ENCODE measurements at regions not wholly inside any gene's neighbourhood (a gene's known extent, or its start where the extent isn't known, plus 50 kb on each side); places are given as distances from the start of the nearest gene placed in this dataset.

- intact Hi-C loops (cut with micrococcal nuclease; ENCODE audit: unreplicated experiment), result no loop called here
These were observed 99.3 kb upstream of the PCDH18 start for GRCh38 chr4:137631605-137632004.

GRCh38 chr4:137630252-137630651, 98.0 kb upstream of the PCDH18 start:
- Histone ChIP-seq H3K79me2 (ENCODE audit: control insufficient read depth, insufficient read depth, low read length) (no peaks in the 10 kb centered on the region), H3K27me3 (replicated peaks in 1 of 2; ENCODE audit: control insufficient read depth in 2 of 2, insufficient read depth in 2 of 2, low read length in 1 of 2) (no peaks in the 10 kb centered on the region), H2AFZ (ENCODE audit: control insufficient read depth, low read depth, low read length) (no peak overlapping the region), H4K20me1 (ENCODE audit: control insufficient read depth, insufficient read depth) (no peaks in the 10 kb centered on the region), H3K27ac (ENCODE audit: control insufficient read depth, insufficient read depth) (no peak overlapping the region), H3K9me3 (replicated peaks; ENCODE audit: control insufficient read depth, insufficient read depth, low read length) (no peaks in the 10 kb centered on the region), H3K36me3 (ENCODE audit: control insufficient read depth in 2 of 2, insufficient read depth in 2 of 2, low read length in 1 of 2) (no peaks in the 10 kb centered on the region), H3K4me2 (ENCODE audit: control insufficient read depth, insufficient read depth) (no peak overlapping the region), H3K4me1 (ENCODE audit: control insufficient read depth, insufficient read depth, low read length) (no peaks in the 10 kb centered on the region), H3K9ac (ENCODE audit: control insufficient read depth, insufficient read depth, low read length) (no peak overlapping the region), H3K4me3 (no peak overlapping the region)
- SMC1A ChIA-PET (ENCODE audit: uncharacterized antibody, unreplicated experiment), result interaction anchor here (1.5 kb wide), 1 partner anchor 106 kb away, joined by 3 read pairs; no protein-coding TSS in a partner anchor
- intact Hi-C loops (cut with micrococcal nuclease; ENCODE audit: unreplicated experiment), result no loop called here
- in situ Hi-C loops (cut with MboI), result no loop called here
- no peak for DNase-seq (ENCODE audit: low read depth, low spot score)
- RAD21 ChIA-PET (ENCODE audit: unreplicated experiment), result no interaction called here
- WGBS (ENCODE audit: insufficient coverage, insufficient replicate concordance, low lambda C conversion rate, missing lambda C conversion rate), result 38% methylated on average over 2 of the region's 2 CpGs
- CTCF ChIA-PET, result no interaction called here
- ATAC-seq, result no peak
- POLR2A ChIA-PET, result no interaction called here
- FAIRE-seq, result no peak
- BruUV-seq (replicated peaks), result no TSS peak
- TF ChIP-seq ESRRA (IDR thresholded peaks at IDR 0.05; ENCODE audit: low read length), result no peak
- no peak for TF ChIP-seq CBX3 (IDR thresholded peaks at IDR 0.05; ENCODE audit: borderline replicate concordance, low read depth)
- TF ChIP-seq CREM (IDR thresholded peaks at IDR 0.05; ENCODE audit: low read depth), result no peak
- no peak for TF ChIP-seq KDM1A (IDR thresholded peaks at IDR 0.05; ENCODE audit: borderline replicate concordance)
- TF ChIP-seq SPI1 (IDR thresholded peaks at IDR 0.05; ENCODE audit: borderline replicate concordance, insufficient read depth, low read depth, low read length), result no peak
- TF ChIP-seq POLR2A (IDR thresholded peaks at IDR 0.05; ENCODE audit: low read depth, low read length), result no peak
- TF ChIP-seq ZNF592 (IDR thresholded peaks at IDR 0.05), result no peak
- no peak for TF ChIP-seq YY1 (IDR thresholded peaks at IDR 0.05; ENCODE audit: low read depth, low read length)
- TF ChIP-seq SMAD1 (IDR thresholded peaks at IDR 0.05; ENCODE audit: low read depth, partially characterized antibody), result no peak
- TF ChIP-seq ATF3 (IDR thresholded peaks at IDR 0.05; ENCODE audit: borderline replicate concordance, extremely low read depth, low read depth, low read length), result no peak
- no peak for TF ChIP-seq RELB (IDR thresholded peaks at IDR 0.05; ENCODE audit: low read depth)
- no peak for TF ChIP-seq ASH2L (IDR thresholded peaks at IDR 0.05; ENCODE audit: borderline replicate concordance, low read depth)

More at GRCh38 chr4:137631605-137632004, 99.3 kb upstream of the PCDH18 start:
- Histone ChIP-seq H3K4me1 (ENCODE audit: control insufficient read depth, insufficient read depth, low read length) (no peaks in the 10 kb centered on the region), H3K27me3 (replicated peaks in 1 of 2; ENCODE audit: control insufficient read depth in 2 of 2, insufficient read depth in 2 of 2, low read length in 1 of 2) (no peaks in the 10 kb centered on the region), H3K36me3 (ENCODE audit: control insufficient read depth in 2 of 2, insufficient read depth in 2 of 2, low read length in 1 of 2) (no peaks in the 10 kb centered on the region), H3K9ac (ENCODE audit: control insufficient read depth, insufficient read depth, low read length) (no peak overlapping the region), H3K27ac (ENCODE audit: control insufficient read depth, insufficient read depth) (no peak overlapping the region), H3K4me2 (ENCODE audit: control insufficient read depth, insufficient read depth) (no peak overlapping the region), H4K20me1 (ENCODE audit: control insufficient read depth, insufficient read depth) (no peaks in the 10 kb centered on the region), H3K4me3 (no peak overlapping the region), H2AFZ (ENCODE audit: control insufficient read depth, low read depth, low read length) (no peak overlapping the region), H3K9me3 (replicated peaks; ENCODE audit: control insufficient read depth, insufficient read depth, low read length) (no peaks in the 10 kb centered on the region), H3K79me2 (ENCODE audit: control insufficient read depth, insufficient read depth, low read length) (no peaks in the 10 kb centered on the region)
- ChIA-PET CTCF (no interaction called here), POLR2A (no interaction called here), SMC1A (ENCODE audit: uncharacterized antibody, unreplicated experiment) (interaction anchor here (1.5 kb wide), 1 partner anchor 107 kb away, joined by 3 read pairs; no protein-coding TSS in a partner anchor), RAD21 (ENCODE audit: unreplicated experiment) (no interaction called here)
- WGBS (ENCODE audit: insufficient coverage, insufficient replicate concordance, low lambda C conversion rate, missing lambda C conversion rate), result 38% methylated on average over 2 of the region's 2 CpGs
- BruUV-seq (replicated peaks), result no TSS peak
- FAIRE-seq, result no peak
- in situ Hi-C loops (cut with MboI), result no loop called here
- TF ChIP-seq YBX1 (IDR thresholded peaks at IDR 0.05) (no peak), NFYB (IDR thresholded peaks at IDR 0.05; ENCODE audit: insufficient read depth, low read depth, low read length) (no peak), POLR2AphosphoS5 (IDR thresholded peaks at IDR 0.05; ENCODE audit: low read length) (no peak)
- no peak; the same call in 2 of the 3 replicates for ATAC-seq
- DNase-seq (ENCODE audit: low read depth, low spot score), result no peak

Data from GM12878 (cell line).